ENCODE measurements at regions not wholly inside any gene's neighbourhood (a gene's known extent, or its start where the extent isn't known, plus 50 kb on each side); places are given as distances from the start of the nearest gene placed in this dataset.

- TF ChIP-seq CTCF (IDR thresholded peaks at IDR 0.05; ENCODE audit: insufficient read depth, low read length, poor library complexity, severe bottlenecking): no peak
- no peaks in the 10 kb centered on the region for H3K36me3 ChIP-seq (ENCODE audit: control insufficient read depth, insufficient read depth, low read length)
- no peak overlapping the region for H3K4me3 ChIP-seq (replicated peaks; ENCODE audit: low read depth, low read length)
- H3K27me3 ChIP-seq (replicated peaks; ENCODE audit: control insufficient read depth, insufficient read depth, low read length): no peaks in the 10 kb centered on the region
- DNase-seq (ENCODE audit: extremely low read depth, insufficient read length): no peak
Observed at GRCh38 chr20:18906046-18906445, 92.5 kb downstream of the SCP2D1 start.

DNA sequence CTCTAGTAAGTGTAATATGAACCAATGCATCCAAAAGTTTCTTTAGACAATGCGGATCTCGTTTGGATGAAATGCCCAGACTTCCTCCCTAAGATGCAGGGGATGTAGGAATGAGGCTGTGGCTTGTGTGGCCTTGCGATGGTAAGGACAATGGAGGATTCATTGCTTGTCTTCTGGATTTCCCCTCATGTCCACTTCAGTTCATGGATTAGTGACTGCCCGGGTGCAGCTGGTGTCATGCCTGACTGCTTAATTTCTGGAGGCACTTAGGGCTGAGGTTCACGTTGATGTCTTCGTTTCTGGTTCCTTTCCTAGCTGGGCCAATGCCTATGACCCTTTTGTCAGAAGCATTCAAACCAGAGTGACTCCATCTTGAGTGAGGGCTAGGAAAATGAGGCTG, 93.8 kb downstream of the SCP2D1 start:
- no peak for TF ChIP-seq CTCF (IDR thresholded peaks at IDR 0.05; ENCODE audit: insufficient read depth, low read length, poor library complexity, severe bottlenecking)
- DNase-seq (ENCODE audit: extremely low read depth, insufficient read length): no peak
- no peaks in the 10 kb centered on the region for H3K36me3 ChIP-seq (ENCODE audit: control insufficient read depth, insufficient read depth, low read length)
- H3K27me3 ChIP-seq (replicated peaks; ENCODE audit: control insufficient read depth, insufficient read depth, low read length): no peaks in the 10 kb centered on the region
- no peak overlapping the region for H3K4me3 ChIP-seq (replicated peaks; ENCODE audit: low read depth, low read length)

DNA sequence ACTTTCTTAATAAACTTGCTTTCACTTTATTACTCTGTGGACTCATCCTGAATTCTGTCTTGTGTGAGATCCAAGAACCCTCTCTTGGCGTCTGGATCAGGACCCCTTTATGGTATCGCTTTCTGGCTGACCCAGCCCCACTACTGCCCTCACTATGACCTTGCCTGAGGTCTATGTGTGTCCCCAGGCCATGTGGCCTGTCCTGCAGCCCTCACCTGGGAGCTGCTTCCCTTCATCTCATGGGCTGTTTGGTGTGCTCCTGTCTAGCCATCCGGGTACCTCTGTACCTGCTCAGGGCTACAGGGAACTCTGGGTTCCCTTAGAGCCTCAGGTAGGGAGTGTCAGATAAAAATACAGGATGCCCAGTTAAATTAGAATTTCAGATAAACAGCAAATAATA, 94.5 kb downstream of the SCP2D1 start:
- Histone ChIP-seq H3K4me3 (replicated peaks; ENCODE audit: low read depth, low read length) (no peak overlapping the region), H3K27me3 (replicated peaks; ENCODE audit: control insufficient read depth, insufficient read depth, low read length) (no peaks in the 10 kb centered on the region), H3K36me3 (ENCODE audit: control insufficient read depth, insufficient read depth, low read length) (no peaks in the 10 kb centered on the region)
- DNase-seq (ENCODE audit: extremely low read depth, insufficient read length): no peak
- TF ChIP-seq CTCF (IDR thresholded peaks at IDR 0.05; ENCODE audit: insufficient read depth, low read length, poor library complexity, severe bottlenecking): no peak

DNA sequence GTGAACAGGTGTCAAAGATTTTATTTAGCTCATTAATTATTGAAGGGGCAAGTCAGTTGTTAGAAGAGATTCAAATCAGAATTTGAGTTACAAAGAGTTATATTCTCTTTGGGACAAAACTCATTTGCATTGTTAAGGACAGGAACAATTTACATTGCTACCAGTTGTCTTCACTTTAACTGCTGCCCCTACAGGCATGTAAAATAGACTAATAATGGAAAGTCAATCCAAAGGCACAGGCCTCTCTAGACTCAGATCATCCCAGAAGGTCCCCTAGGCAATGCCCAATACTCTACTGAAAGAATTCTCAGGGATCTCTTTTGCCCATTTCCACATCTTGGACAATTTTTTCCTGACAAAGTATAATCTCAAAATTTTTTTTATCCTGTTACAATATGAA, 95.7 kb downstream of the SCP2D1 start:
- DNase-seq (ENCODE audit: extremely low read depth, insufficient read length): no peak
- TF ChIP-seq CTCF (IDR thresholded peaks at IDR 0.05; ENCODE audit: insufficient read depth, low read length, poor library complexity, severe bottlenecking): no peak
- no peak overlapping the region for H3K4me3 ChIP-seq (replicated peaks; ENCODE audit: low read depth, low read length)
- H3K27me3 ChIP-seq (replicated peaks; ENCODE audit: control insufficient read depth, insufficient read depth, low read length): no peaks in the 10 kb centered on the region
- no peaks in the 10 kb centered on the region for H3K36me3 ChIP-seq (ENCODE audit: control insufficient read depth, insufficient read depth, low read length)

DNA sequence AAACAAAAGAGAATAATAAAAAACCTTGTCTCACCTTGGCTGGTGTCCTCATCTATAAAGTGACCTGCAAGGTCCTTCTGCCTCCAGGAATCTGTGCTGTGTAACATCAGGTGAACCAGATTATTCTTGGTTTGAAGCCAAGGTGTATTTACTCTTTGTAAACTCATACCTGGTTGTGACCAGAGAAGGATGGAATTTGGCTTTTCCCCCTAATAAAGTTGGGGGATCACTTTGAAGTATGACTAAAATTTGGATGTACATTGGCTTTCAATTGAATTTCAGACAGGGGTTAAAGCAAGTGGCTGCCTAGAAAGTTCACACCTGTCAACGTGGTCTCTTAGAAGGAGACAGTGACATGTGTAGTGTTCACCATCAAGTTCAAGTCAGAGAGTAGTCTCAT, 100.1 kb downstream of the SCP2D1 start:
- no peaks in the 10 kb centered on the region for H3K36me3 ChIP-seq (ENCODE audit: control insufficient read depth, insufficient read depth, low read length)
- no peak overlapping the region for H3K4me3 ChIP-seq (replicated peaks; ENCODE audit: low read depth, low read length)
- no peak for TF ChIP-seq CTCF (IDR thresholded peaks at IDR 0.05; ENCODE audit: insufficient read depth, low read length, poor library complexity, severe bottlenecking)
- no peak for DNase-seq (ENCODE audit: extremely low read depth, insufficient read length)
- H3K27me3 ChIP-seq (replicated peaks; ENCODE audit: control insufficient read depth, insufficient read depth, low read length): no peaks in the 10 kb centered on the region

DNA sequence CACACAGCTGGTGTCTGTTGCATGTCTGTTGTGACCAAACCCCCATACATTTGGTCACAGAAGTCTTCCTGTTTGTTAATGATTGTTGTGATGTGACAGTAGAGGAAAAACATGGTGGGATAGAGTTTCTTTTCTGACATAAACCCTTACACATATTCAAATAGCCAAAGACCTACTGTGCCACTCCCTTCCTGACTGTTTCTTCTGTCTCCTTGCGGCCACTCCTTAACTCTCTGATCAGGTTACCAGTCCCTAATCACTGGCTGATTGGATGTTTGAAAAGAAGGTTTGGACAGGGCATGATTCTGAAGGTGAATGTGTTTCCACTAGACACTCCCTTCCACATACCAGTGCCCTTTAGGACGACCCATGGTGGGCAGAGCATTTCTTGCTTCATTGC, 101.2 kb downstream of the SCP2D1 start:
- no peak for DNase-seq (ENCODE audit: extremely low read depth, insufficient read length)
- Histone ChIP-seq H3K36me3 (ENCODE audit: control insufficient read depth, insufficient read depth, low read length) (no peaks in the 10 kb centered on the region), H3K27me3 (replicated peaks; ENCODE audit: control insufficient read depth, insufficient read depth, low read length) (no peaks in the 10 kb centered on the region), H3K4me3 (replicated peaks; ENCODE audit: low read depth, low read length) (no peak overlapping the region)
- TF ChIP-seq CTCF (IDR thresholded peaks at IDR 0.05; ENCODE audit: insufficient read depth, low read length, poor library complexity, severe bottlenecking): no peak
